Endothelial cell of umbilical vein (primary cell): ENCODE measurements at regions not wholly inside any gene's neighbourhood (a gene's known extent, or its start where the extent isn't known, plus 50 kb on each side); places are given as distances from the start of the nearest gene placed in this dataset.

Experiments
- BruUV-seq: library from RNA; stranded (reverse); fragments of 400-500 nt; replicated peaks from 2 replicates; lab custom pipeline; 2021; lab: Mats Ljungman, UMichigan
- CTCF ChIA-PET: fragments of 300-600, 350-600 bp; sonication (Branson Sonifier 250); formaldehyde crosslinking; loops from one replicate; lab custom pipeline; 2021; ENCODE audit warnings: antibody characterized with exemption, inconsistent platforms; lab: Charles Lee
- POLR2A ChIA-PET: fragments of 300-600, 350-600 bp; sonication (Branson Sonifier 250); formaldehyde crosslinking; loops from one replicate; lab custom pipeline; 2021; ENCODE audit warnings: antibody characterized with exemption, inconsistent platforms; lab: Charles Lee
- DNase-seq: peaks from one replicate; pipeline ENCODE4 v3.0.0-alpha.2; 2011; ENCODE audit warnings: low read depth, low spot score
- FAIRE-seq: peaks from 2 replicates; lab custom pipeline; 2011; peaks lifted over from hg19 to GRCh38; lab: Jason Lieb, UNC
- H2AFZ ChIP-seq: 2 replicates; pipeline ENCODE4 v1.6.0; 2012; ENCODE audit warnings: low read depth, low read length, control low read depth, inconsistent platforms
- H3K27ac ChIP-seq: 2 replicates; pipeline ENCODE4 v1.5.1; 2011; ENCODE audit warnings: low read depth, mild to moderate bottlenecking, control low read depth, low read length, moderate library complexity; ENCODE audit not compliant: insufficient read depth
- H3K27me3 ChIP-seq, 2 experiments: 2 replicates each; pipeline versions ENCODE4 v1.6.0 to v1.6.1; 2011; ENCODE audit warnings: low read length in 2 of 2, mixed read lengths in 1 of 2; ENCODE audit not compliant: control insufficient read depth in 2 of 2, insufficient read depth in 2 of 2
- H3K36me3 ChIP-seq, 2 experiments: 2 replicates in 1 of 2; 3 replicates in 1 of 2; pipeline ENCODE4 v1.5.1; 2011; ENCODE audit warnings: low read length in 2 of 2, mild to moderate bottlenecking in 1 of 2, moderate library complexity in 1 of 2; ENCODE audit not compliant: control insufficient read depth in 2 of 2, insufficient read depth in 2 of 2; ENCODE audit errors: extremely low read depth in 1 of 2
- H3K4me1 ChIP-seq: 3 replicates; pipeline ENCODE4 v1.5.1; 2011; ENCODE audit warnings: mild to moderate bottlenecking, low read length; ENCODE audit not compliant: control insufficient read depth, insufficient read depth; ENCODE audit errors: extremely low read depth
- H3K4me2 ChIP-seq: 2 replicates; pipeline ENCODE4 v1.6.1; 2011; ENCODE audit warnings: low read length, control low read depth, mixed read lengths; ENCODE audit not compliant: insufficient read depth
- H3K4me3 ChIP-seq, 3 experiments: fragments of 200-600 bp in 1 of 3; sonication (generic), shearing (Covaris generic) in 1 of 3; replicated peaks in 1 of 3; 2 replicates each; pipeline ENCODE4 v1.5.1; 2011 to 2016; ENCODE audit warnings: control low read depth in 3 of 3, low read length in 3 of 3, mild to moderate bottlenecking in 2 of 3, inconsistent platforms in 1 of 3, low read depth in 1 of 3, moderate library complexity in 1 of 3; ENCODE audit not compliant: insufficient read depth in 1 of 3
- H3K79me2 ChIP-seq: 2 replicates; pipeline ENCODE4 v1.6.0; 2012; ENCODE audit warnings: low read length, inconsistent platforms; ENCODE audit not compliant: control insufficient read depth, insufficient read depth
- H3K9ac ChIP-seq: replicated peaks from 2 replicates; pipeline ENCODE3; 2011; ENCODE audit warnings: low read length, control low read depth; ENCODE audit not compliant: insufficient read depth; ENCODE audit errors: extremely low read depth
- H3K9me1 ChIP-seq: replicated peaks from 3 replicates; pipeline ENCODE4 v1.6.0; 2011; ENCODE audit warnings: mild to moderate bottlenecking, low read length; ENCODE audit not compliant: control insufficient read depth, insufficient read depth; ENCODE audit errors: extremely low read depth
- H3K9me3 ChIP-seq: replicated peaks from 2 replicates; pipeline ENCODE4 v1.5.1; 2012; ENCODE audit warnings: low read length, inconsistent platforms; ENCODE audit not compliant: control insufficient read depth, insufficient read depth
- H4K20me1 ChIP-seq: replicated peaks from 2 replicates; pipeline ENCODE3; 2011; ENCODE audit warnings: mild to moderate bottlenecking, low read length; ENCODE audit not compliant: control insufficient read depth, insufficient read depth; ENCODE audit errors: extremely low read depth
- EZH2 ChIP-seq: IDR thresholded peaks from 2 replicates; pipeline ENCODE4 v1.6.1; 2012; ENCODE audit warnings: borderline replicate concordance, low read depth, mild to moderate bottlenecking, moderate library complexity, low read length, inconsistent platforms; ENCODE audit not compliant: severe bottlenecking
- FOS ChIP-seq: IDR thresholded peaks from 2 replicates; pipeline ENCODE4 v1.6.1; 2011; ENCODE audit warnings: mild to moderate bottlenecking, low read length, moderate library complexity, borderline replicate concordance; ENCODE audit not compliant: insufficient read depth
- GATA2 ChIP-seq: IDR thresholded peaks from 2 replicates; pipeline ENCODE4 v1.7.0; 2011; ENCODE audit warnings: low read depth, mild to moderate bottlenecking, moderate library complexity, mixed read lengths, low read length; ENCODE audit not compliant: insufficient read length, insufficient read depth
- JUN ChIP-seq: IDR thresholded peaks from 2 replicates; pipeline ENCODE4 v1.6.1; 2011; ENCODE audit warnings: borderline replicate concordance, low read depth; ENCODE audit not compliant: insufficient read length, insufficient read depth
- MYC ChIP-seq: IDR thresholded peaks from one replicate; pipeline ENCODE4 v1.6.1; 2011; ENCODE audit warnings: mild to moderate bottlenecking, low read depth, low read length
- POLR2A ChIP-seq: IDR thresholded peaks from 2 replicates; pipeline ENCODE4 v1.6.1; 2012; ENCODE audit warnings: low read depth, mild to moderate bottlenecking, control low read depth, low read length
- POLR2AphosphoS5 ChIP-seq: IDR thresholded peaks from 2 replicates; pipeline ENCODE4 v1.6.1; 2012; ENCODE audit warnings: low read depth, mild to moderate bottlenecking, control low read depth, low read length, moderate library complexity; ENCODE audit not compliant: insufficient read depth
- dilution Hi-C: fragments of 300-500 bp; cut with MboI; formaldehyde crosslinking; loops from one replicate; pipeline ENCODE4 v1.15.0; 2019; ENCODE audit warnings: low sequenced_read_pairs; ENCODE audit not compliant: extremely low pct_ligation_motif_present
- intact Hi-C: fragments of 100-400 bp; cut with micrococcal nuclease; formaldehyde crosslinking; loops from one replicate; pipeline ENCODE4 v1.10.0; 2022
- TF ChIP-seq, protein P1 (sequence below), 2 donors: IDR thresholded peaks; 1 replicate in 1 of 2; 2 replicates in 1 of 2; pipeline ENCODE4 v1.5.1; 2011; ENCODE audit warnings: low read length in 2 of 2, mild to moderate bottlenecking in 2 of 2, moderate library complexity in 2 of 2, control low read depth in 1 of 2, inconsistent platforms in 1 of 2, low read depth in 1 of 2; ENCODE audit not compliant: insufficient read depth in 1 of 2; ENCODE audit errors: extremely low read depth in 1 of 2
- TF ChIP-seq, protein P2 (sequence below): IDR thresholded peaks from 2 replicates; pipeline ENCODE4 v1.6.1; 2011; ENCODE audit not compliant: insufficient read depth, insufficient read length

DNA sequence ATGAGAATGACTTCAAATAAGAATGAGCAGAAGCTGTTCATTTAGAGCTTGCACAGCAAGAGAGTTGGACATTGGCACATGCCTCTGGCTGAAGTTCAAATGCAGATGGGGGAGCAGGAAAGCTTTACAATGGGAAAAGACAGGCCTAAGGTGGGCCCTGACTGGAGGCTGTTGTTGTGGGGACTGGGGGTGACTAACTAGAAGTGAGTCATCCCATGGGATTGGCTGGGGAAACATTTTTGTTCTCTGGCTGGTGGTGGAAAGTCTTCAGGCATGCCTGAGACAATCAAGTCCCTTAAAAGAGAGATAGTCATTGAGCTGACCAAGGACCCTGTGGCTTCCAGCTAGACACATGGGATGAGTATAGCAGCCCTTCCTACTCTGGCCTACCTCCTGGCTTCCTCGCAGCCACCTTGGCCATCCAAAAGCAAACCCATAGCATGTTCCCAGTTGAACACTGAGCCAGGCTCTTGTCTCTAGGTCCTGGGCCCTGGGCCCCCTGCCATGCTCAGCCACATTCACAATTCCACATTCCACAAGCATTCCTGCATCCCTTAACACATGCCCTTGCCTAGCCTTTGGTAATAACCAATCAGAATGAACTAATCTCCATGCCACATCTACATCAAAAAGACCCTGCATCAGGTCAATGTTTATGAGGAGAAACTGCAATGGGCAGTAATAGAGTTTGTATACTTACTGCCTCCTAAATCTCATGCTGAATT lies 873.4 kb downstream of the NLGN4Y start:
- CTCF ChIA-PET: no interaction called here

More for the DNA sequence above, 873.4 kb downstream of the NLGN4Y start:
- Histone ChIP-seq H2AFZ (no peak overlapping the region), H3K9ac (no peak overlapping the region), H3K4me3 (no peak overlapping the region), H3K27ac (no peak overlapping the region), H4K20me1 (no peaks in the 10 kb centered on the region), H3K27me3 (no peaks in the 10 kb centered on the region), H3K9me1 (no peaks in the 10 kb centered on the region), H3K4me1 (no peaks in the 10 kb centered on the region), H3K9me3 (no peaks in the 10 kb centered on the region), H3K79me2 (no peaks in the 10 kb centered on the region), H3K4me2 (no peak overlapping the region), H3K36me3 (no peaks in the 10 kb centered on the region)
- TF ChIP-seq EZH2: no peak
- TF ChIP-seq POLR2A: no peak
- no peak for TF ChIP-seq GATA2
- no peak for TF ChIP-seq POLR2AphosphoS5
- no peak for TF ChIP-seq FOS
- TF ChIP-seq, protein P1, sequence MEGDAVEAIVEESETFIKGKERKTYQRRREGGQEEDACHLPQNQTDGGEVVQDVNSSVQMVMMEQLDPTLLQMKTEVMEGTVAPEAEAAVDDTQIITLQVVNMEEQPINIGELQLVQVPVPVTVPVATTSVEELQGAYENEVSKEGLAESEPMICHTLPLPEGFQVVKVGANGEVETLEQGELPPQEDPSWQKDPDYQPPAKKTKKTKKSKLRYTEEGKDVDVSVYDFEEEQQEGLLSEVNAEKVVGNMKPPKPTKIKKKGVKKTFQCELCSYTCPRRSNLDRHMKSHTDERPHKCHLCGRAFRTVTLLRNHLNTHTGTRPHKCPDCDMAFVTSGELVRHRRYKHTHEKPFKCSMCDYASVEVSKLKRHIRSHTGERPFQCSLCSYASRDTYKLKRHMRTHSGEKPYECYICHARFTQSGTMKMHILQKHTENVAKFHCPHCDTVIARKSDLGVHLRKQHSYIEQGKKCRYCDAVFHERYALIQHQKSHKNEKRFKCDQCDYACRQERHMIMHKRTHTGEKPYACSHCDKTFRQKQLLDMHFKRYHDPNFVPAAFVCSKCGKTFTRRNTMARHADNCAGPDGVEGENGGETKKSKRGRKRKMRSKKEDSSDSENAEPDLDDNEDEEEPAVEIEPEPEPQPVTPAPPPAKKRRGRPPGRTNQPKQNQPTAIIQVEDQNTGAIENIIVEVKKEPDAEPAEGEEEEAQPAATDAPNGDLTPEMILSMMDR (IDR thresholded peaks at IDR 0.05; ENCODE audit: extremely low read depth in 1 of 2, insufficient read depth in 1 of 2, low read depth in 1 of 2, low read length in 2 of 2): no peak
- TF ChIP-seq, protein P2, sequence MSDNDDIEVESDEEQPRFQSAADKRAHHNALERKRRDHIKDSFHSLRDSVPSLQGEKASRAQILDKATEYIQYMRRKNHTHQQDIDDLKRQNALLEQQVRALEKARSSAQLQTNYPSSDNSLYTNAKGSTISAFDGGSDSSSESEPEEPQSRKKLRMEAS: no peak
- TF ChIP-seq JUN: no peak
- TF ChIP-seq MYC: no peak
- DNase-seq (no peak), FAIRE-seq (no peak)
- dilution Hi-C loops: no loop called here
- BruUV-seq: no TSS peak
- intact Hi-C loops: no loop called here
- POLR2A ChIA-PET: no interaction called here
